Caco-2 (cell line): ENCODE measurements at regions not wholly inside any gene's neighbourhood (a gene's known extent, or its start where the extent isn't known, plus 50 kb on each side); places are given as distances from the start of the nearest gene placed in this dataset.

Source experiments
- BruUV-seq: library from RNA; stranded (reverse); fragments of 400-500 nt; replicated peaks from 2 replicates; lab custom pipeline; 2021; lab: Mats Ljungman, UMichigan
- CTCF ChIA-PET: fragments of 300-600 bp; sonication (Branson Sonifier 250); formaldehyde crosslinking; loops from one replicate; lab custom pipeline; 2022; ENCODE audit warnings: antibody characterized with exemption; lab: Charles Lee
- POLR2A ChIA-PET: fragments of 300-600 bp; sonication (Branson Sonifier 250); formaldehyde crosslinking; loops from one replicate; lab custom pipeline; 2022; ENCODE audit warnings: antibody characterized with exemption; lab: Charles Lee
- DNase-seq, 2 experiments: peaks; one replicate each; pipeline versions ENCODE4 v3.0.0 to v3.0.0-alpha.2; 2020 to 2022
- H3K27me3 ChIP-seq: replicated peaks from 2 replicates; pipeline ENCODE4 v1.6.0; 2011; ENCODE audit warnings: low read length; ENCODE audit not compliant: control insufficient read depth, insufficient read depth
- H3K36me3 ChIP-seq: 2 replicates; pipeline ENCODE4 v1.5.1; 2011; ENCODE audit warnings: low read length; ENCODE audit not compliant: control insufficient read depth, insufficient read depth
- H3K4me1 ChIP-seq: fragments of 250-450 bp; sonication (Bioruptor Pico); 2 replicates; pipeline ENCODE4 v1.5.1; 2020; ENCODE audit warnings: mild to moderate bottlenecking
- H3K4me3 ChIP-seq: 2 replicates; pipeline ENCODE4 v1.5.1; 2011; ENCODE audit warnings: low read depth, mild to moderate bottlenecking, control low read depth, low read length
- H3K9me3 ChIP-seq: fragments of 250-450 bp; sonication (Bioruptor Pico); 2 replicates; pipeline ENCODE4 v1.5.1; 2020; ENCODE audit warnings: mild to moderate bottlenecking, moderate library complexity
- H3K27ac Mint-ChIP-seq: one replicate; pipeline ENCODE4 v1.8.0; 2022; ENCODE audit warnings: mixed read lengths; ENCODE audit not compliant: unreplicated experiment
- H3K27me3 Mint-ChIP-seq: one replicate; pipeline ENCODE4 v1.8.0; 2022; ENCODE audit warnings: mixed read lengths; ENCODE audit not compliant: insufficient read depth, unreplicated experiment
- H3K36me3 Mint-ChIP-seq: one replicate; pipeline ENCODE4 v1.8.0; 2022; ENCODE audit warnings: mild to moderate bottlenecking, mixed read lengths; ENCODE audit not compliant: insufficient read depth, unreplicated experiment
- H3K4me1 Mint-ChIP-seq: one replicate; pipeline ENCODE4 v1.8.0; 2022; ENCODE audit warnings: low read depth, mixed read lengths; ENCODE audit not compliant: unreplicated experiment
- H3K4me3 Mint-ChIP-seq: one replicate; pipeline ENCODE4 v1.8.0; 2022; ENCODE audit warnings: mild to moderate bottlenecking, moderate library complexity, mixed read lengths; ENCODE audit not compliant: unreplicated experiment
- H3K9me3 Mint-ChIP-seq: one replicate; pipeline ENCODE4 v1.8.0; 2022; ENCODE audit warnings: mixed read lengths; ENCODE audit not compliant: unreplicated experiment
- CTCF ChIP-seq, 2 experiments: fragments of 200-600 bp in 1 of 2; IDR thresholded peaks; 1 replicate in 1 of 2; 2 replicates in 1 of 2; pipeline versions ENCODE4 v1.5.1 to v1.8.0; 2011 to 2022; ENCODE audit warnings: antibody characterized with exemption in 1 of 2, control low read depth in 1 of 2, inconsistent platforms in 1 of 2, low read depth in 1 of 2, low read length in 1 of 2, mild to moderate bottlenecking in 1 of 2, moderate library complexity in 1 of 2; ENCODE audit not compliant: insufficient read depth in 1 of 2, severe bottlenecking in 1 of 2, unreplicated experiment in 1 of 2
- intact Hi-C: fragments of 100-400 bp; cut with micrococcal nuclease; formaldehyde crosslinking; loops from one replicate; pipeline ENCODE4 v1.10.0; 2022; ENCODE audit not compliant: unreplicated experiment

GRCh38 chr3:167091226-167091625 is 288.9 kb downstream of the ZBBX start:
- H3K4me1 Mint-ChIP-seq, result no peaks in the 10 kb centered on the region
- no peaks in the 10 kb centered on the region for H3K9me3 ChIP-seq
- H3K27me3 Mint-ChIP-seq, result no peaks in the 10 kb centered on the region
- no peaks in the 10 kb centered on the region for H3K9me3 Mint-ChIP-seq
- no peaks in the 10 kb centered on the region for H3K4me1 ChIP-seq
- H3K4me3 Mint-ChIP-seq, result no peak overlapping the region
- DNase-seq, result no peak
- ChIA-PET CTCF (no interaction called here), POLR2A (no interaction called here)
- no peak for TF ChIP-seq CTCF (IDR thresholded peaks at IDR 0.05; ENCODE audit: insufficient read depth in 1 of 2, low read depth in 1 of 2, low read length in 1 of 2, severe bottlenecking in 1 of 2, unreplicated experiment in 1 of 2)
- no peaks in the 10 kb centered on the region for H3K36me3 Mint-ChIP-seq
- intact Hi-C loops, result no loop called here
- no peak overlapping the region for H3K27ac Mint-ChIP-seq
- H3K36me3 ChIP-seq, result no peaks in the 10 kb centered on the region
- BruUV-seq, result no TSS peak
- no peaks in the 10 kb centered on the region for H3K27me3 ChIP-seq
- no peak overlapping the region for H3K4me3 ChIP-seq

DNA sequence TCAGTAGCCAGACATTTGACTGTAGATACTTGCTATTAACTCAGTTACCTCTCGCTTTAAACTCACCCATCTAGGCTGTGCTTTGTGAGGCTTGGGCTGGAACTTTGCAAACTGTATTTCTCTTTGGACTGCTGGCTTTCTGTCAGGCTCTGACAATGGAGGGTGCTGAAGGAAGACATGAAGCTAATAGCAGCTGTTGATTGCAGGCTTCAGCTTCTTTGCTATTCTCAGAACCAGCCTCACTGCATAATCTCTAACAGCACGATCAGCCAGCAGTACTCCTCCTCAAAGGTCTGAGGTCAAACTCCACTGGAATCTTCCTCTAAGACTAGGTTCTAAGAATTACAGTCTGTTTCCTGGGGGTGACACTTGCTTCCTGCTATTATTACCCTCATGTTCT is 295.6 kb downstream of the ZBBX start:
- no peaks in the 10 kb centered on the region for H3K27me3 ChIP-seq
- ChIA-PET CTCF (no interaction called here), POLR2A (interaction anchor here (0.6 kb wide), 1 partner anchor 33 kb away, joined by 3 read pairs; no protein-coding TSS in a partner anchor)
- H3K36me3 ChIP-seq, result no peaks in the 10 kb centered on the region
- H3K9me3 ChIP-seq, result no peaks in the 10 kb centered on the region
- TF ChIP-seq CTCF (IDR thresholded peaks at IDR 0.05; ENCODE audit: insufficient read depth in 1 of 2, low read depth in 1 of 2, low read length in 1 of 2, severe bottlenecking in 1 of 2, unreplicated experiment in 1 of 2), result no peak
- H3K36me3 Mint-ChIP-seq, result no peaks in the 10 kb centered on the region
- no peak overlapping the region for H3K4me3 ChIP-seq
- no peak overlapping the region for H3K27ac Mint-ChIP-seq
- intact Hi-C loops, result no loop called here
- no peak overlapping the region for H3K4me3 Mint-ChIP-seq
- H3K9me3 Mint-ChIP-seq, result no peaks in the 10 kb centered on the region
- H3K4me1 Mint-ChIP-seq, result no peaks in the 10 kb centered on the region
- BruUV-seq, result no TSS peak
- no peak for DNase-seq
- H3K27me3 Mint-ChIP-seq, result no peaks in the 10 kb centered on the region
- H3K4me1 ChIP-seq, result no peaks in the 10 kb centered on the region

GRCh38 chr3:167078070-167078622 is 302.0 kb downstream of the ZBBX start:
- Mint-ChIP-seq H3K4me1 (no peaks in the 10 kb centered on the region), H3K27me3 (peaks cover 3% of the 10 kb centered on the region), H3K27ac (no peak overlapping the region), H3K9me3 (no peaks in the 10 kb centered on the region), H3K4me3 (no peak overlapping the region), H3K36me3 (no peaks in the 10 kb centered on the region)
- Histone ChIP-seq H3K4me1 (no peaks in the 10 kb centered on the region), H3K36me3 (no peaks in the 10 kb centered on the region), H3K27me3 (no peaks in the 10 kb centered on the region), H3K4me3 (no peak overlapping the region), H3K9me3 (no peaks in the 10 kb centered on the region)
- TF ChIP-seq CTCF (IDR thresholded peaks at IDR 0.05; ENCODE audit: insufficient read depth in 1 of 2, low read depth in 1 of 2, low read length in 1 of 2, severe bottlenecking in 1 of 2, unreplicated experiment in 1 of 2), result no peak
- POLR2A ChIA-PET, result no interaction called here
- no peak for DNase-seq
- CTCF ChIA-PET, result no interaction called here
- intact Hi-C loops, result no loop called here
- no TSS peak for BruUV-seq
